ENCODE measurements at regions not wholly inside any gene's neighbourhood (a gene's known extent, or its start where the extent isn't known, plus 50 kb on each side); places are given as distances from the start of the nearest gene placed in this dataset.

DNA sequence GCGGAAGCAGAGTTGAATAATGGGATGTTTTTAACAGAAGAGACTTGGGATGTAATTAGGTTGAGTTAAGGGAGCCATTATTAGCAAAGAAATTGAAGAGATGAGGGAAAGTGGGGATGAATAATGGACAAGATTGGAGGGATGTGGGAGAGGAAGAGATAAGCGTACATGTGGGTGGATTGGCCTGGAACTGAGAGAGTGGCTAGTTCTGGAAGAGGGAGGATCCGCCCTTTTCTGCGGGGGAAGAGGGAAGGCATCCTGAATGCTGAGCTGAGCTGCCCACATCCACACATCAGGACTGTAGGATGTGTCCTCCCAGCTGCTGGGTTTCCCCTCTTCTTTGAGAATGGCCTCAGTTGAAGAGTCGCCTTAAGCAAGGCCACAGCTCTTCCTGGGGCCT, 68.3 kb upstream of the CADM1 start:
- H3K4me3 ChIP-seq = no peak overlapping the region
- no peaks in the 10 kb centered on the region for H3K9me3 ChIP-seq
- TF ChIP-seq, protein P1, sequence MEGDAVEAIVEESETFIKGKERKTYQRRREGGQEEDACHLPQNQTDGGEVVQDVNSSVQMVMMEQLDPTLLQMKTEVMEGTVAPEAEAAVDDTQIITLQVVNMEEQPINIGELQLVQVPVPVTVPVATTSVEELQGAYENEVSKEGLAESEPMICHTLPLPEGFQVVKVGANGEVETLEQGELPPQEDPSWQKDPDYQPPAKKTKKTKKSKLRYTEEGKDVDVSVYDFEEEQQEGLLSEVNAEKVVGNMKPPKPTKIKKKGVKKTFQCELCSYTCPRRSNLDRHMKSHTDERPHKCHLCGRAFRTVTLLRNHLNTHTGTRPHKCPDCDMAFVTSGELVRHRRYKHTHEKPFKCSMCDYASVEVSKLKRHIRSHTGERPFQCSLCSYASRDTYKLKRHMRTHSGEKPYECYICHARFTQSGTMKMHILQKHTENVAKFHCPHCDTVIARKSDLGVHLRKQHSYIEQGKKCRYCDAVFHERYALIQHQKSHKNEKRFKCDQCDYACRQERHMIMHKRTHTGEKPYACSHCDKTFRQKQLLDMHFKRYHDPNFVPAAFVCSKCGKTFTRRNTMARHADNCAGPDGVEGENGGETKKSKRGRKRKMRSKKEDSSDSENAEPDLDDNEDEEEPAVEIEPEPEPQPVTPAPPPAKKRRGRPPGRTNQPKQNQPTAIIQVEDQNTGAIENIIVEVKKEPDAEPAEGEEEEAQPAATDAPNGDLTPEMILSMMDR (IDR thresholded peaks at IDR 0.05) = no peak
- no peak for TF ChIP-seq POLR2A (IDR thresholded peaks at IDR 0.05)
- DNase-seq = peak; percentile 69
- intact Hi-C loops (cut with DNase I; ENCODE audit: low total_unique reads) = no loop called here
- no peaks in the 10 kb centered on the region for H3K4me1 ChIP-seq
- no peaks in the 10 kb centered on the region for H3K36me3 ChIP-seq (ENCODE audit: low read depth, missing control alignments)
- 64 to 69% methylated on average over 5 of the region's 5 CpGs for WGBS, 2 donors
- H3K27me3 ChIP-seq = no peaks in the 10 kb centered on the region
- H3K27ac ChIP-seq = no peak overlapping the region

DNA sequence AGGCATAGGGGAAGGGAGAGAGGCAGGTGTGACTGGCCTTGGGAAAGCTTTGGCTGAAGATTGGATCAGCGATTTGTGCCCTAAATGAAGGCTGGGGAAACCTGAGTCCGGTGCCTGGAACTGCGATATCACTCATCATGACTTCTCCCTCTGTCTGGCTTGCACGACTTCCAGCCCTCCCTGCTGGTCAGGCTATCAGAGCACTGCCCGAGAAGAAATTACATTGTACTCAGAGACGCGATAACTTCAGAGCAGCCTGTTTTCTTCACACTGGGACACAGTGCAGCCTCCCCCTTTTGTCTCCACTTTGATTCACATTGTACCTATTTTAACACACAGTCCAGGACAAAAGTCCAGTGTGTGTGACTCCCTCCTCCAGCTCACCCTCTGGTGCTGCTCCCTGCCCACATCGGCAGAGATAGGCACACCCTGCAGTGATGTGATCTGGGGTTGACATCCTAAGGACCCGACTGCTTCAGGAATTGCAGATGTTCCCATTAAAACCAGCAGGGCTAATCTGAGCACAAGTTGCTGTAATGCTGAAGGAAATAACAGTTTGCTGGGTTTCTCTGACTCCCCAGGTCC, 62.1 kb upstream of the CADM1 start:
- H3K9me3 ChIP-seq = no peaks in the 10 kb centered on the region
- no peaks in the 10 kb centered on the region for H3K27me3 ChIP-seq
- H3K27ac ChIP-seq = peak overlapping the region; percentile 14 to 37
- H3K4me1 ChIP-seq = peaks cover 7% of the 10 kb centered on the region
- peak; percentile 86 for DNase-seq
- no peaks in the 10 kb centered on the region for H3K36me3 ChIP-seq (ENCODE audit: low read depth, missing control alignments)
- intact Hi-C loops (cut with DNase I; ENCODE audit: low total_unique reads) = no loop called here
- no peak overlapping the region for H3K4me3 ChIP-seq
- 33 to 40% methylated on average over 9 of the region's 9 CpGs for WGBS, 2 donors
- TF ChIP-seq POLR2A (IDR thresholded peaks at IDR 0.05) = no peak
- TF ChIP-seq, protein P1 (IDR thresholded peaks at IDR 0.05) = peak in 1 of 3 experiments; percentile 8

DNA sequence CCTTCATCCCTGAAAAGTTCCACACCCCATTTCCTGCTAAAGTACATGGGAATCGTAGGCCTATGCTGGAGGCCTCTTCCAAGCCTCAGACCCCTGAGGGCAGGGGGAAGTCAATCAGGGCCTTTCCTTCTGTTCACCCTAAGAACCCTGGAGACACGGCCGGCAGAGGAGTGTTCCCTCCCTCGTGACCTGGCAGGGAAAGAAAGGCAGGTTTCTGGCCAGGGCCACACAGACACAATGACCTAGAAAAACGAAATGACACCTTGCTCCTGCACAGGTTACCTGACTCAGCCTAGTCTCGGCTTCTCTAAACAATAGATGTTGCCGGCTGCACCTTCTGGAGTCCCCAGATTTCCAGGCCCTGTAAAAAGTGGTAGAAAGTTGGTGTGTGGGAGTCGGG, 60.6 kb upstream of the CADM1 start:
- no peak for DNase-seq
- H3K27me3 ChIP-seq = no peaks in the 10 kb centered on the region
- no peaks in the 10 kb centered on the region for H3K9me3 ChIP-seq
- H3K4me1 ChIP-seq = peaks cover 7% of the 10 kb centered on the region
- TF ChIP-seq, protein P1 (IDR thresholded peaks at IDR 0.05) = no peak
- TF ChIP-seq POLR2A (IDR thresholded peaks at IDR 0.05) = no peak
- intact Hi-C loops (cut with DNase I; ENCODE audit: low total_unique reads) = no loop called here
- H3K36me3 ChIP-seq (ENCODE audit: low read depth, missing control alignments) = no peaks in the 10 kb centered on the region
- H3K27ac ChIP-seq = no peak overlapping the region
- no peak overlapping the region for H3K4me3 ChIP-seq
- WGBS, 2 donors = 79 to 88% methylated on average over 7 to 8 of the region's 8 CpGs

DNA sequence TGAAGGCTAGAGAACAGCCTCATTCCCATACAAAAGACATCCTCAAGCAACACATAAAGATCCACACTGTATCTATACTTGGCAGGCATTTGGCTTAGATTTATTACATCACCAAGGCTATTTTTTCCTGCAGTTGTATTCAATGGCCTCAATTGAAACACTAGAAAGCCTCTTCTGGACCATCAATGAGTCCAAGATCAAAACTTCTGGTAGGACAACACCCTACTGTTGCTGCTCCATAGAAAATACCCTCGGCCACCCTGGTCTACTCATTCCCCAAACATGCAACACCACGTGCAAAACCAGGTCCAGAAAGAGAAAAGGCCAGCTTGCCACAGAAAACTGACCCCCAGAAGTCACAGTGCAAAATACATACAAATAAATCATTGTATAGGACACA, 56.9 kb upstream of the CADM1 start:
- Histone ChIP-seq H3K4me3 (no peak overlapping the region), H3K27me3 (no peaks in the 10 kb centered on the region), H3K9me3 (no peaks in the 10 kb centered on the region), H3K27ac (no peak overlapping the region), H3K4me1 (no peaks in the 10 kb centered on the region), H3K36me3 (ENCODE audit: low read depth, missing control alignments) (no peaks in the 10 kb centered on the region)
- WGBS, 2 donors = 60 to 89% methylated on average over 2 of the region's 2 CpGs
- TF ChIP-seq, protein P1 (IDR thresholded peaks at IDR 0.05) = no peak
- TF ChIP-seq POLR2A (IDR thresholded peaks at IDR 0.05) = no peak
- intact Hi-C loops (cut with DNase I; ENCODE audit: low total_unique reads) = no loop called here
- no peak for DNase-seq

DNA sequence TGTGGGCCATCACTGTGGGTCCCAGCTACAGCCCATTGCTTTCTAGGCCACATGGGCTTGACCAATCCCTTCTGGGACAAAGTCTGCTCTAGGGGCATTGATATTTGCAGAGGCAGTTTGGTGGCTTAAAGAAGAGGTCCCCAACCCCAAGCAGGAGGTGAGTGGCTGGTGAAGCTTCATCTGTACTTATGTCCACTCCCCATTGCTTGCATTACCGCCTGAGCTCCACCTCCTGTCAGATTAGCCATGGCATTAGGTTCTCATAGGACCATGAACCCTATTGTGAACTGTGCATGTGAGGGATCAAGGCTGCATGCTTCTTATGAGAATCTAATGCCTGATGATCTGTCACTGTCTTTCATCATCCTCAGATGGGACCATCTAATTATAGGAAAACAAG, 54.4 kb upstream of the CADM1 start:
- intact Hi-C loops (cut with DNase I; ENCODE audit: low total_unique reads) = no loop called here
- TF ChIP-seq POLR2A (IDR thresholded peaks at IDR 0.05) = no peak
- TF ChIP-seq, protein P1 (IDR thresholded peaks at IDR 0.05) = no peak
- Histone ChIP-seq H3K36me3 (ENCODE audit: low read depth, missing control alignments) (no peaks in the 10 kb centered on the region), H3K4me1 (no peaks in the 10 kb centered on the region), H3K9me3 (no peaks in the 10 kb centered on the region), H3K4me3 (no peak overlapping the region), H3K27ac (no peak overlapping the region), H3K27me3 (no peaks in the 10 kb centered on the region)
- WGBS, 2 donors = 94 to 100% methylated on average over 1 of the region's 1 CpG
- no peak for DNase-seq
